ENCODE measurements at regions not wholly inside any gene's neighbourhood (a gene's known extent, or its start where the extent isn't known, plus 50 kb on each side); places are given as distances from the start of the nearest gene placed in this dataset.

DNA sequence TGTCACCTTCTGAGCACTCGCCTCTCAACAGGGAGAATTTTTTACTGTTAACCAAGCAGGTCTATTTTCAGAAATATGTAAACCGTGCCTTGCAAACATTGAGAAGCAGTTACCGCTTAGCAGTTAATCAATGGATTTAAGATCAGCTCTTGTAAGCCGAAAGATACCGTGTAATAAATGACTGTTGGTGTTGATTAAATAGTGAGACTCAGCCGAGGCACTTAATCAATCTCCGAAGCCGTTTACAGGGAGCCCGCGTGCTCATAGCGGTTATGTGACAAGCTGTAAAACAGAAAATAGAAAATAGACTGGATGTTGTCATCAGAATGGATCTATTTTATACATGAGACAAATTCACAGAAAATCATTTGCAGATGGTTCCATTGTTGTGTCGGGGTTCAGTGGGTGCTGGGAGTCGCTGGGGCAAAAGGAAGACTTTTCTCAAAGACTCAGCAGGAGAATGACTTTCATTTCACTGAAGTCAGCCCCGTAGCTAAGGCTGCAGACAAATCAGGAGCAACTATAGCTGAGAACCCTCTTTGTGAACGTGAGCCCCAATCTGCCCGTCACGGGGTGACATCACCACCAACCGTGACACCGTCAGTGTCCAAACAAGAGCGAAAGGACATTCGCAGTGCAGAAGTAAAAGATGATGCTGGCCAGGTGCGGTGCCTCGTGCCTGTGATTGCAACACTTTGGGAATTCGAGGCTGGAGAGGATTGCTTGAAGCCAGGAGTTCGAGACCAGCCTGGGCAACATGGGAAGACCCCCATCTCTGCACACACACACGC is 275.3 kb downstream of the CRLF2 start (continued):
- TF ChIP-seq, protein P1, sequence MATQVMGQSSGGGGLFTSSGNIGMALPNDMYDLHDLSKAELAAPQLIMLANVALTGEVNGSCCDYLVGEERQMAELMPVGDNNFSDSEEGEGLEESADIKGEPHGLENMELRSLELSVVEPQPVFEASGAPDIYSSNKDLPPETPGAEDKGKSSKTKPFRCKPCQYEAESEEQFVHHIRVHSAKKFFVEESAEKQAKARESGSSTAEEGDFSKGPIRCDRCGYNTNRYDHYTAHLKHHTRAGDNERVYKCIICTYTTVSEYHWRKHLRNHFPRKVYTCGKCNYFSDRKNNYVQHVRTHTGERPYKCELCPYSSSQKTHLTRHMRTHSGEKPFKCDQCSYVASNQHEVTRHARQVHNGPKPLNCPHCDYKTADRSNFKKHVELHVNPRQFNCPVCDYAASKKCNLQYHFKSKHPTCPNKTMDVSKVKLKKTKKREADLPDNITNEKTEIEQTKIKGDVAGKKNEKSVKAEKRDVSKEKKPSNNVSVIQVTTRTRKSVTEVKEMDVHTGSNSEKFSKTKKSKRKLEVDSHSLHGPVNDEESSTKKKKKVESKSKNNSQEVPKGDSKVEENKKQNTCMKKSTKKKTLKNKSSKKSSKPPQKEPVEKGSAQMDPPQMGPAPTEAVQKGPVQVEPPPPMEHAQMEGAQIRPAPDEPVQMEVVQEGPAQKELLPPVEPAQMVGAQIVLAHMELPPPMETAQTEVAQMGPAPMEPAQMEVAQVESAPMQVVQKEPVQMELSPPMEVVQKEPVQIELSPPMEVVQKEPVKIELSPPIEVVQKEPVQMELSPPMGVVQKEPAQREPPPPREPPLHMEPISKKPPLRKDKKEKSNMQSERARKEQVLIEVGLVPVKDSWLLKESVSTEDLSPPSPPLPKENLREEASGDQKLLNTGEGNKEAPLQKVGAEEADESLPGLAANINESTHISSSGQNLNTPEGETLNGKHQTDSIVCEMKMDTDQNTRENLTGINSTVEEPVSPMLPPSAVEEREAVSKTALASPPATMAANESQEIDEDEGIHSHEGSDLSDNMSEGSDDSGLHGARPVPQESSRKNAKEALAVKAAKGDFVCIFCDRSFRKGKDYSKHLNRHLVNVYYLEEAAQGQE (IDR thresholded peaks at IDR 0.05; ENCODE audit: unreplicated experiment), result no peak
- TF ChIP-seq STAT1 (IDR thresholded peaks at IDR 0.05; ENCODE audit: unreplicated experiment), result no peak
- no peak for TF ChIP-seq NANOG (IDR thresholded peaks at IDR 0.05; ENCODE audit: borderline replicate concordance)
- TF ChIP-seq POLR2AphosphoS5 (IDR thresholded peaks at IDR 0.05; ENCODE audit: low read depth), result no peak
- TF ChIP-seq EZH2 (IDR thresholded peaks at IDR 0.05; ENCODE audit: low read depth, unreplicated experiment), result no peak
- no peak for TF ChIP-seq CREB1 (CRISPR knock-in tag; IDR thresholded peaks at IDR 0.05; ENCODE audit: low read depth)

GRCh38 chrX:933611-934010 is 278.8 kb downstream of the CRLF2 start:
- Histone ChIP-seq H3K4me3 (no peak overlapping the region), H3K27me3 (ENCODE audit: insufficient read depth) (no peaks in the 10 kb centered on the region), H3K79me2 (replicated peaks; ENCODE audit: insufficient read depth) (no peaks in the 10 kb centered on the region), H4K20me1 (replicated peaks; ENCODE audit: insufficient read depth) (no peaks in the 10 kb centered on the region), H3K4me1 (ENCODE audit: insufficient read depth) (no peaks in the 10 kb centered on the region), H3K4me2 (no peak overlapping the region), H3K27ac (ENCODE audit: low read depth) (no peak overlapping the region), H3K9me2 (ENCODE audit: insufficient read depth) (no peaks in the 10 kb centered on the region), H2AFZ (no peak overlapping the region; the same call in 1 of the 2 replicates), H3K36me3 (ENCODE audit: insufficient read depth) (no peaks in the 10 kb centered on the region), H3F3A (replicated peaks; ENCODE audit: low read depth) (no peaks in the 10 kb centered on the region)
- no peak overlapping the region for H3K4me3 Mint-ChIP-seq
- peaks cover 1% of the 10 kb centered on the region for H3K27me3 Mint-ChIP-seq (ENCODE audit: insufficient read depth, low read depth, poor library complexity)
- peaks cover 17% of the 10 kb centered on the region; the same call in 2 of the 3 replicates for H3K36me3 Mint-ChIP-seq (ENCODE audit: low read depth)
- ATAC-seq, result no peak
- no peaks in the 10 kb centered on the region for H3K4me1 Mint-ChIP-seq
- peaks cover 61% of the 10 kb centered on the region for H3K9me3 Mint-ChIP-seq
- no peak for DNase-seq (ENCODE audit: low spot score)
- H3K27ac Mint-ChIP-seq, result no peak overlapping the region
- no peak for TF ChIP-seq CTCF (conservative IDR thresholded peaks at IDR 0.05; ENCODE audit: low read depth in 2 of 2)
- no peak for TF ChIP-seq STAT1 (IDR thresholded peaks at IDR 0.05; ENCODE audit: unreplicated experiment)
- no peak for TF ChIP-seq NANOG (IDR thresholded peaks at IDR 0.05; ENCODE audit: borderline replicate concordance)
- no peak for TF ChIP-seq JUNB (IDR thresholded peaks at IDR 0.05; ENCODE audit: unreplicated experiment)
- TF ChIP-seq POLR2AphosphoS5 (IDR thresholded peaks at IDR 0.05; ENCODE audit: low read depth), result no peak
- no peak for TF ChIP-seq ZNF114 (CRISPR knock-in tag; IDR thresholded peaks at IDR 0.05)
- TF ChIP-seq CREB1 (CRISPR knock-in tag; IDR thresholded peaks at IDR 0.05; ENCODE audit: low read depth), result no peak
- TF ChIP-seq, protein P2, sequence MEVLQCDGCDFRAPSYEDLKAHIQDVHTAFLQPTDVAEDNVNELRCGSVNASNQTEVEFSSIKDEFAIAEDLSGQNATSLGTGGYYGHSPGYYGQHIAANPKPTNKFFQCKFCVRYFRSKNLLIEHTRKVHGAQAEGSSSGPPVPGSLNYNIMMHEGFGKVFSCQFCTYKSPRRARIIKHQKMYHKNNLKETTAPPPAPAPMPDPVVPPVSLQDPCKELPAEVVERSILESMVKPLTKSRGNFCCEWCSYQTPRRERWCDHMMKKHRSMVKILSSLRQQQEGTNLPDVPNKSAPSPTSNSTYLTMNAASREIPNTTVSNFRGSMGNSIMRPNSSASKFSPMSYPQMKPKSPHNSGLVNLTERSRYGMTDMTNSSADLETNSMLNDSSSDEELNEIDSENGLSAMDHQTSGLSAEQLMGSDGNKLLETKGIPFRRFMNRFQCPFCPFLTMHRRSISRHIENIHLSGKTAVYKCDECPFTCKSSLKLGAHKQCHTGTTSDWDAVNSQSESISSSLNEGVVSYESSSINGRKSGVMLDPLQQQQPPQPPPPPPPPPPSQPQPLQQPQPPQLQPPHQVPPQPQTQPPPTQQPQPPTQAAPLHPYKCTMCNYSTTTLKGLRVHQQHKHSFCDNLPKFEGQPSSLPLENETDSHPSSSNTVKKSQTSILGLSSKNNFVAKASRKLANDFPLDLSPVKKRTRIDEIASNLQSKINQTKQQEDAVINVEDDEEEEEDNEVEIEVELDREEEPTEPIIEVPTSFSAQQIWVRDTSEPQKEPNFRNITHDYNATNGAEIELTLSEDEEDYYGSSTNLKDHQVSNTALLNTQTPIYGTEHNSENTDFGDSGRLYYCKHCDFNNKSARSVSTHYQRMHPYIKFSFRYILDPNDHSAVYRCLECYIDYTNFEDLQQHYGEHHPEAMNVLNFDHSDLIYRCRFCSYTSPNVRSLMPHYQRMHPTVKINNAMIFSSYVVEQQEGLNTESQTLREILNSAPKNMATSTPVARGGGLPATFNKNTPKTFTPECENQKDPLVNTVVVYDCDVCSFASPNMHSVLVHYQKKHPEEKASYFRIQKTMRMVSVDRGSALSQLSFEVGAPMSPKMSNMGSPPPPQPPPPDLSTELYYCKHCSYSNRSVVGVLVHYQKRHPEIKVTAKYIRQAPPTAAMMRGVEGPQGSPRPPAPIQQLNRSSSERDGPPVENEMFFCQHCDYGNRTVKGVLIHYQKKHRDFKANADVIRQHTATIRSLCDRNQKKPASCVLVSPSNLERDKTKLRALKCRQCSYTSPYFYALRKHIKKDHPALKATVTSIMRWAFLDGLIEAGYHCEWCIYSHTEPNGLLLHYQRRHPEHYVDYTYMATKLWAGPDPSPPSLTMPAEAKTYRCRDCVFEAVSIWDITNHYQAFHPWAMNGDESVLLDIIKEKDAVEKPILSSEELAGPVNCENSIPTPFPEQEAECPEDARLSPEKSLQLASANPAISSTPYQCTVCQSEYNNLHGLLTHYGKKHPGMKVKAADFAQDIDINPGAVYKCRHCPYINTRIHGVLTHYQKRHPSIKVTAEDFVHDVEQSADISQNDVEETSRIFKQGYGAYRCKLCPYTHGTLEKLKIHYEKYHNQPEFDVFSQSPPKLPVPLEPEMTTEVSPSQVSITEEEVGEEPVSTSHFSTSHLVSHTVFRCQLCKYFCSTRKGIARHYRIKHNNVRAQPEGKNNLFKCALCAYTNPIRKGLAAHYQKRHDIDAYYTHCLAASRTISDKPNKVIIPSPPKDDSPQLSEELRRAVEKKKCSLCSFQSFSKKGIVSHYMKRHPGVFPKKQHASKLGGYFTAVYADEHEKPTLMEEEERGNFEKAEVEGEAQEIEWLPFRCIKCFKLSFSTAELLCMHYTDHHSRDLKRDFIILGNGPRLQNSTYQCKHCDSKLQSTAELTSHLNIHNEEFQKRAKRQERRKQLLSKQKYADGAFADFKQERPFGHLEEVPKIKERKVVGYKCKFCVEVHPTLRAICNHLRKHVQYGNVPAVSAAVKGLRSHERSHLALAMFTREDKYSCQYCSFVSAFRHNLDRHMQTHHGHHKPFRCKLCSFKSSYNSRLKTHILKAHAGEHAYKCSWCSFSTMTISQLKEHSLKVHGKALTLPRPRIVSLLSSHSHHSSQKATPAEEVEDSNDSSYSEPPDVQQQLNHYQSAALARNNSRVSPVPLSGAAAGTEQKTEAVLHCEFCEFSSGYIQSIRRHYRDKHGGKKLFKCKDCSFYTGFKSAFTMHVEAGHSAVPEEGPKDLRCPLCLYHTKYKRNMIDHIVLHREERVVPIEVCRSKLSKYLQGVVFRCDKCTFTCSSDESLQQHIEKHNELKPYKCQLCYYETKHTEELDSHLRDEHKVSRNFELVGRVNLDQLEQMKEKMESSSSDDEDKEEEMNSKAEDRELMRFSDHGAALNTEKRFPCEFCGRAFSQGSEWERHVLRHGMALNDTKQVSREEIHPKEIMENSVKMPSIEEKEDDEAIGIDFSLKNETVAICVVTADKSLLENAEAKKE (CRISPR knock-in tag; IDR thresholded peaks at IDR 0.05), result no peak
- TF ChIP-seq, protein P3, sequence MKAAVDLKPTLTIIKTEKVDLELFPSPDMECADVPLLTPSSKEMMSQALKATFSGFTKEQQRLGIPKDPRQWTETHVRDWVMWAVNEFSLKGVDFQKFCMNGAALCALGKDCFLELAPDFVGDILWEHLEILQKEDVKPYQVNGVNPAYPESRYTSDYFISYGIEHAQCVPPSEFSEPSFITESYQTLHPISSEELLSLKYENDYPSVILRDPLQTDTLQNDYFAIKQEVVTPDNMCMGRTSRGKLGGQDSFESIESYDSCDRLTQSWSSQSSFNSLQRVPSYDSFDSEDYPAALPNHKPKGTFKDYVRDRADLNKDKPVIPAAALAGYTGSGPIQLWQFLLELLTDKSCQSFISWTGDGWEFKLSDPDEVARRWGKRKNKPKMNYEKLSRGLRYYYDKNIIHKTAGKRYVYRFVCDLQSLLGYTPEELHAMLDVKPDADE (IDR thresholded peaks at IDR 0.05), result no peak
- no peak for TF ChIP-seq ZNF331 (CRISPR knock-in tag; IDR thresholded peaks at IDR 0.05; ENCODE audit: low read depth)

Data from GM23338 (cell line).